ENCODE measurements at regions not wholly inside any gene's neighbourhood (a gene's known extent, or its start where the extent isn't known, plus 50 kb on each side); places are given as distances from the start of the nearest gene placed in this dataset.
A peak's percentile ranks its signal among the peaks of the same experiment; 100 is the strongest.
"Not testable (repeated sequence)": the region's sequence is repeated elsewhere in the genome, so short reads cannot be mapped to it uniquely, and the experiment has no call there.

DNA sequence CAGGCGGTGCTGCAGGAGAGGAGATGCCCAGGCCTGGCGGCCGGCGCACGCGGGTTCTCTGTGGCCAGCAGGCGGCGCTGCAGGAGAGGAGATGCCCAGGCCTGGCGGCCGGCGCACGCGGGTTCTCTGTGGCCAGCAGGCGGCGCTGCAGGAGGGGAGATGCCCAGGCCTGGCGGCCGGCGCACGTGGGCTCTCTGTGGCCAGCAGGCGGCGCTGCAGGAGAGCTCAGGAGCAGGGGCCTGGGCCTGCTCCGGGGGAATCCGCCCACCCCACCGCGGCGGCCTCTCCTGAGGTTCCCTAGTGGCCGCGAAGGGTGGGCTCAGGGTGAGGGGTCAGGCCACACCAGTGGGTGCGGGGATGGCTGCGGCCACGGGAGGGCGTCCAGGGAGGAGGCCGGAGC lies 75.9 kb downstream of the OR4F16 start:
- DNase-seq (ENCODE audit: low read depth in 2 of 2) = not testable (repeated sequence)

DNA sequence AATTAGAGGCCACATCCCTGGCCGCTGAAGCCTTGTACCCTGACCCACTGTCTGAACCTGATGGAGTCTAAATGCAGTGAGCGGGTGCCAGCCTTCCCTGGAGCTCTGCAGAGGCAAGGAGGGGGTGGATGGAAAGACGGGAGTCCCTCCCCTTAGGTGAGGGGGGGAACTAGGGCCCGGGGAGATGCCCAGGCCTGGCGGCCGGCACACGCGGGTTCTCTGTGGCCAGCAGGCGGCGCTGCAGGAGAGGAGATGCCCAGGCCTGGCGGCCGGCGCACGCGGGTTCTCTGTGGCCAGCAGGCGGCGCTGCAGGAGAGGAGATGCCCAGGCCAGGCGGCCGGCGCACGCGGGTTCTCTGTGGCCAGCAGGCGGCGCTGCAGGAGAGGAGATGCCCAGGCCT lies 77.3 kb downstream of the OR4F16 start:
- DNase-seq (ENCODE audit: low read depth in 2 of 2) = not testable (repeated sequence)

DNA sequence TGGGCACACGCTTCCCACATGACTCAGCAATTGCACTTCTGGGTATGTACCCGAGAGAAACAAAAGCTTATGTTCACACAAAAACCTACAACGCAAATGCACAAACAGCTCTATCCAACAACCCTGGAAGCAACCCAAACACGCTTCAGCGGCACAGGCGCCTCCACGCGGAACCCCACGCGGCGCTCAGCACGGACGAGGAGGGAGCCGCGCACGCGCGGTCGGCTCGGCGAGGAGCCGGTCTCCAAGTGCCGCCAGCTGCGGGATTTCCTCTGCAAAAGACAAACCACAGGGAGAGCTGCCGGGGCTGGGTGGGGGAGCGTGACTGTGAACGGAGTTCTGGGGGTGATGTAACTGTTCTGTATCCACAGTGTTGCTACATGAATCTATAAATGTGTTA lies 81.2 kb downstream of the OR4F16 start:
- DNase-seq (ENCODE audit: low read depth in 2 of 2) = peak in 1 of 2 donors; percentile 22

- not testable (repeated sequence) for DNase-seq (ENCODE audit: low read depth in 2 of 2)
Measured at GRCh38 chr1:588211-588610, 98.2 kb downstream of the OR4F16 start.

GRCh38 chr1:585992-586391 lies 100.5 kb downstream of the OR4F16 start:
- DNase-seq (ENCODE audit: low read depth in 2 of 2) = peak; percentile 58 to 68
